Hippocampal formation (tissue), 2 donors: ENCODE measurements at regions not wholly inside any gene's neighbourhood (a gene's known extent, or its start where the extent isn't known, plus 50 kb on each side); places are given as distances from the start of the nearest gene placed in this dataset.

Experiments used
- DNase-seq, 2 donors: peaks; one replicate each; lab custom pipeline; 2025; lab: John Stamatoyannopoulos, UW

GRCh38 chr16:31701734-31702133 is 171.9 kb upstream of the ZNF267 start:
- DNase-seq, result no peak

DNA sequence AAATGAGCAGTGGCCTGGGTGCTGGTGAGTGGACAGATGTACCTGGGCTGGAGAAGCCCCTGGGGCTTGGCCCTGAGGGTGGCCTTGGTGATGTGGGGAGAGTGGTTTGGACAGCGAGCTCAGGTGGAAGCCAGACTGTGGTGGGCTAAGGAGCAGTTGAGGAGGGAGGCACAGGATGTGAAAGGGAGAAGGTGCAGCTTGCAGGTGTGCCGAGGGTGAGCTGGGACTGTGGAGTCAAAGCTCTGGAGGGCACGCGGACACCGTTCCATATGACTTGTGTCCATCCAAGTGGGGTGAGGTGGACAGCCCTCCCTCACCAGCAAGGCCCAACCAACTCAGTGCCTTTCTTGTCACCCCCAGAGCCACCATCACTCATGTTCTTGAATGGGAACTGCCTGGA is 170.8 kb upstream of the ZNF267 start:
- no peak for DNase-seq

GRCh38 chr16:31703526-31704128 is 170.0 kb upstream of the ZNF267 start:
- no peak for DNase-seq

DNA sequence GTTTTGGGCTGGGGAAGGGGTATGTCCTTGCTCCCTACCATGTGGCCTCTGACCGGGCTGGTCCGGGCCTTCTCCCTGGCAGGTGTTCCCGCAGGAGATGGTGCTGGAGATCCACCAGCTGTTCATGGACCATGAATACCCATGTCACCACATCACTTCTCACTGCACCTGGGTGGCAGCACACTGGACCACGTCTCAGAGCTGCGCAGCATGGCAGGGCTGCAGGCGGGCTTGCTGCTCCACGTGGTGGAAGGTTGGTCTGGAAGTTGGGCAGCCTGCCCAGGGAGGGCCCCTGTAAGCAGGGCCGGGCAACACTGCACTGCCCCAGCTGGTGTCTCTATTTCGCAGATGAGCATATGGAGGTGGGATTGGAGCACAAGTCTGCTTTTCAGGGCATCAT is 169.5 kb upstream of the ZNF267 start:
- no peak for DNase-seq

DNA sequence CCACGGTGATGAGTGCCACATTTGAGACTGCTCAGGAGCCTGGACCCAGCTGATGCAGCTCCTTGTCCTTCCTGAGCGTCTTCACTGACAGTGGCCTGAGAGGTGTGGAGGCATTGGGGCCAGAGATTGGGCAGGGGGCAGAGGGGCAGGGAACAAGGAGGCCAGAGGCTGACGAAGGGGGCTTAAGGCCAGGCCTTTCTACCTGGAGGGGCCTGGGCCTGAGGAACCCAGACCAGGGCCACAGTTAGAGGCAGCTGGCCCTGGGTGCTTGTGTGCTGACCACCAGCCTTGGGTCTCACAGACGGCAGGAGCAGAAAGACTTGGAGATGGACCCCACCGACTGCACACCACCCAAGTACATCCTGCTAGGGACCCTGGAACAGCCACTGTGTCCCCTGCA is 168.2 kb upstream of the ZNF267 start:
- DNase-seq, result no peak

- no peak for DNase-seq
These were observed 167.3 kb upstream of the ZNF267 start for GRCh38 chr16:31706318-31706717.

DNA sequence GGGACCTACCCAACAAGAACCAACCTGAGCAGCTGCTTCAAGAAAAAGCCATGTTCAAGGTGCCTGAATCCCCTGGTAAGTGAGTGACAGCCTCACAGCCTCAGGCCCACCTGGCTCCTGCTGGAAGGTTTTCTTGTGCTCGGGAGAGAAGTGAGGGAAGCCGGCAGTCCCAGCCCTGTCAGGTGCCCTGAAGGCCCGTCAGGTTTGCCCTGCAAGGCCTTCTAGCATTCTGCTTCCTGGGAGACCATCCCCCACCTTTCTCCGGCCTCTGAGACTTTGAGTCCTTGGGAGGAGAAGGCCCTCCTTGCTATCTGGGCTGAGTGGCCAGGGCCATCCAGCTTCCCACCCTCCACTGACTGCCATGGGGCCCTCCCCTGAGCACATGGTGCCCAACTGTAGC is 166.7 kb upstream of the ZNF267 start:
- no peak for DNase-seq

- DNase-seq, result no peak
These were observed 165.8 kb upstream of the ZNF267 start for GRCh38 chr16:31707743-31708335.

- no peak for DNase-seq
These were observed 165.3 kb upstream of the ZNF267 start for GRCh38 chr16:31708348-31708747.

DNA sequence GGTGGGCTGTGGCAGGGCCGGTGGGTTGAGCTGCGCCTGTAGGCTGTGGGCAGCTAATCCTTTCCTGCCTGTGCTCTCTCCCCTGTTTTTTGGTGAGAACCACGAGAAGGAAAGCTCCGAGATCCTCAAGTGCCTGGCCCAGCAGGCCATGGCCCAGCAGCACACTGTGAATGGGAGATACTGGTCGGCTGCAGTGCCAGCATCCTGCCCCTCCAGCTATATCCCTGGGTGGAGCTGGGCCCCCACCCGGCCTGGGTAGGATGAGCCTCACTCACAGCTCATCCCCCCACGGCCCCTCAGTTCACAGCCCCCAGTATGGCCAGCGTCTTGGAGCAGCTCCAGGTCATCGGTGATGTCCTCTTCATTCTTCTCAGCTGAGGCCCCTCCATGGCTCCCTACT is 164.4 kb upstream of the ZNF267 start:
- DNase-seq, result no peak

DNA sequence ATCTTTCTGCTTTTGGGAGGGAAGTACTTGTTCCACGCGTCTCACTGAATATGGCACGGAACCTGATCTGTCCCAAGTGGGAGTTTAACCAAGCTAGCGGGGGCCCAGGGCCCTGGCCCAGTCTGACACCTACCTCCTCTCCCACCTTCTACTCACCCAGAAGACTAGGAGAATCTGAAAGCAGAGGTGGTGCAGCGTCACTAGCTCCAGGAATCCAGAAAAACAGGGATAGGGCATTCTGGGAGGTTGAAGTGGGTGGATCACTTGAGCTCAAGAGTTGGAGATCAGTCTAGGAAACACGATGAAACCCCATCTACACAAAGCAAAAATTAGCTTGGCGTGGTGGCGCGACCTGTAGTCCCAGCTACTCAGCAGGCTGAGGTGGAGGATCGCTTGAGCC is 163.5 kb upstream of the ZNF267 start:
- no peak for DNase-seq

DNA sequence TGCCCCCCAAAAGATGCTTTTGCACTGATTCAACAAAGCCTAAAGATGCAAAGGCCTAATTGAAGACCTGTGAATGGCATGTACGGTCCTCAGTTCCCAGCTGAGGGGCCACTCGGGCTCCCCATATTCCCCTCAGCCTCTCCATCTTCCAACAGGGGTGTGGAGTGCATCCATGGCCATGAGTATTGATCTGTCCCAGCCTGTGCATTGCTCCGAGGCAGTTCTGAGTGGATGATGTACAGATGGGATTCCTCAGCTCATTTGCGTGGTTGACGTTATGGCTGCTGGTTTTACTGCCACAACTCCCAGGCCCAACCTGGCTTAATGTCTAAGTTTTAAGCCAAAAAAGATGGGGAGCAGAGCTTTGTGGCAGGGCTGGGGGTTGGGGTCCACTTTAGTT is 162.7 kb upstream of the ZNF267 start:
- DNase-seq, result no peak

DNA sequence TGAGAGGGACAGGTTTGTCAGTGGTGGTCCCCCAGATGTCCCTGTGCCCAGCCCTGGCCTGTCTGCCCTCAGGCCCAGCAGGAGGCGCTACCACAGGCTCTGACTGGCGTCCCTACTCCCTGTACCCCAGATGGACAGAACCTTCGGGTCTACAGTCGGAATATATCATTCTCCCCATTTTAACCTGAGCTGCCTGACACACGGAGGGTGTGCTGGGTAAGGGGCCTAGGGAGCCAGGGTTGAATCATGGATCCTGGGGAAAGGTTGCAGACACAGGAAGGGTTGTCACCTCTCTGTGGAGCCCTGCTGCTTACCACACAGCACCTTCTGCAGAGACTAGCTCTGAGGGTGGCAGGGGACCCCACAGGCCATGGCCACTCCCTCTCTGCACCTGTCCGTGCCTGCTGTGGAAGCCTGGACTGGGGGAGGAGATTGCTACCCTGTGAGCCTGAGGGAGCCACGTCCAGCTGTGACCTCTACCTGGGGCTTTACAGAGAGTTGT is 162.2 kb upstream of the ZNF267 start:
- DNase-seq, result no peak

DNA sequence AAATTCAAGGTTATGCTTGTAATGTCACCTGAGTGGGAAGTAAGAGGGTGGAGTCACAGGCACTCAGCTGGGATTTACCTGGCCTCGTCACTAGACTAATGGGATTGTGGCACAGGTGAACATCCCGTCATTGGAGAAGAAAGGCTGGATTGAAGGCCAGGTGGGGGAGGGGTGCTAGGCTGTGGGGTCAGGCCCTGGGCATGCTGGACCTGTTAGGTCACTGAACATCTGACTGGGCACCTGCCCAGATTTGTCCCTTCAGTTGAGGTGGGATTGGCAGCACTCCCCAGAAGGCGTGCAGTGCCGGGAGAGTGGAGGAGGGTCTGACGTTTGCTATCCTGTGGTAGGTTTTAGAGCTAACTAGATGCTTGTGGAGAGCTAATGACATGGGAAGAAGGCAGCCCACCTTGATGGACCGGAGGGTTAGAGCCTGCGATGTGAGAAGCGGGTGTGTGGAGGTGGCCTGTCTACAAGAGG is 161.5 kb upstream of the ZNF267 start:
- no peak for DNase-seq

- peak; percentile 90 to 92 for DNase-seq
These were observed 160.3 kb upstream of the ZNF267 start for GRCh38 chr16:31713071-31713944.

DNA sequence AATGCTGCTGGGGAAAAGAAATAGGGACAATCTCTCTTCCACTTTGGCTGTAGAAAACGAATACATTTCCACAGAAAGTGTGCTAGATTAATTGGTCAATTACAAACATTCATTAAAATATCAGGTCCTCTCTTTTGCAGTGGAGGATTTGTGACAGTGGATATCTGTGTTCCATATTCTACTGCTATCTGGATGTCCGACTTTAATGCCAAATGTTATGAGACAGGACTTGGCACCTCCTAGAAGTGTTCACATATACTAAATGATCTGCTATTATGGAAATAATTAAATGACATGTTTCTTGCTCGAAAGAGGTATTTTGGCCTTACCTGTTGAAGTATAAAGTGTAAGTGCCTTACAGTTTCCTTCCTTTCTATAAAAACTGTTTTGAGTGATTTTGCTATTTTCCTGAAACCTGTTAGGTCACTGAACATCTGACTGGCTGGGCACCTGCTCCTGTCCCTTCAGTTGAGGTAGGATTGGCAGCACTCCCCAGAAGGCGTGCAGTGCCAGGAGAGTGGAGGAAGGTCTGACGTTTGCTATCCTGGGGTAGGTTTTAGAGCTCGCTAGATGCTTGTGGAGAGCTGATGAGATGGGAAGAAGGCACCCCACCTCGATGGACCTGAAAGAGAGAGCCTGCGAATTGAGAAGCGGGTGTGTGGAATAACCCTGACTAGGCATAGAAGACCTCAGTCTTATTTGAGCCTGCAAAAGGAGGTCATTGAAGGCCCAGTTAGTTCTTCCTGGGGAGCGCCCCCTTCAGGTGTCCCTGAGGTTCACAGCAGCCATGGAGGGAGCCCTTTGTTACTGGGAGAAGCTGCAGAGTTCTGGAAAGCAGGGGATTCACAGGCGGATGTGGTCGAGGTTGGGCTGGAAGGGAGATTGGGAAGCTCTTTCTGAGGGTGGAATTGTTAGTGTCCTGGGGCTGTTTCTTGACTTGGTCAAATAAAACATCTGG is 159.4 kb upstream of the ZNF267 start:
- no peak for DNase-seq

DNA sequence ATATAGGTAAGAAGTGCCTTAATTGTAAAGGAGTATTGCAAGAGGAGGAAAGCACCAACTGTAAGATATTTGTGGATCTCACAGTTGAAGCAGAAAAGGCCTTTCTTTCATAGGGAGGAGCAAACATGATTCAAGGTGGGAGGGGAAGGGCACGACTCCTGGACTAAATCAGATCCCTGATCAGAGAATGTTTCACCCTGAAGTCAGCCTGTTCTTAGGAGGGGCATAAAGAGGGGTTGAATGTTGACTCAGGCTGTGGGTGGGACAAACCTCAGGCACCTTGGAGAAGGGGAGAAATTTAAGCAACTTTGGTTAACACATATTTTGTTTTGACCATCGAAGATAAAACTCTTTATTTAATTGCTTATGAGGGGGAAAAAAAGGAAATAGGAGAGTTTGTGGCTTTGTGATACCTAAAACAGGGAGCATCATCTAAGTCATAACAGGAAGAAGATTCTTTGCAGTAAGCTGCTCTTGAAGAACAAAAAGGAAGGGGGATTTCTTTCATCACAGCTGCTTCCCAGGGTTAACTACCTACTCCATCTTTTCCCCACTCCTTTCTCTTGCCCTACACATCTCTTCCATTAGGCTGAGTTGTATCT is 158.6 kb upstream of the ZNF267 start:
- no peak for DNase-seq

- DNase-seq, result no peak
These were observed 157.7 kb upstream of the ZNF267 start for GRCh38 chr16:31715915-31716314.

- DNase-seq, result no peak
These were observed 154.6 kb upstream of the ZNF267 start for GRCh38 chr16:31718998-31719397.

GRCh38 chr16:31727553-31727952 is 146.1 kb upstream of the ZNF267 start:
- no peak for DNase-seq

DNA sequence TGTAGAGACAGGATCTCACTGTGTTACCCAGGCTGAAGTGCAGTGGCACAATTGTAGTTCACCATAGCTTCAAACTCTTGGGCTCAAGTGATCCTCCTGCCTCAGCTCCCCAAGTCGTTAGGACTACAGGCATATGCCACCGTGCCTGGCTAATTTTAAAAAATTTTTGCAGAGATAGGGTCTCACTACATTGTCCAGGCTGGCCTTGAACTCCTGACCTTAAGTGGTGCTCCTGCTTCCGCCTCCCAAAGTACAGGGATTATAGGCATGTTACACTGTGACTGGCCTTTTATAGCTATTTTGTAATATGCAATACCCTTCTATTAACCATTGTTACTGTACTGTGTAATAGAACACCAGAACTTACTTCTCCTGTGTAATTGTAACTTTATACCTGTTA is 139.3 kb upstream of the ZNF267 start:
- no peak for DNase-seq
